Erythroblast (primary cell): ENCODE measurements at regions not wholly inside any gene's neighbourhood (a gene's known extent, or its start where the extent isn't known, plus 50 kb on each side); places are given as distances from the start of the nearest gene placed in this dataset.

Experiments
- GATA1 ChIP-seq: IDR thresholded peaks from 2 replicates; pipeline ENCODE4 v1.6.1; 2011; ENCODE audit warnings: low read depth, mild to moderate bottlenecking, control low read depth, low read length, moderate library complexity
- POLR2A ChIP-seq: IDR thresholded peaks from 2 replicates; pipeline ENCODE4 v1.6.1; 2011; ENCODE audit warnings: mild to moderate bottlenecking, low read length

GRCh38 chr6:23446469-23446967 lies 679.5 kb upstream of the NRSN1 start:
- TF ChIP-seq POLR2A = no peak
- no peak for TF ChIP-seq GATA1
